ENCODE measurements at regions not wholly inside any gene's neighbourhood (a gene's known extent, or its start where the extent isn't known, plus 50 kb on each side); places are given as distances from the start of the nearest gene placed in this dataset.

DNA sequence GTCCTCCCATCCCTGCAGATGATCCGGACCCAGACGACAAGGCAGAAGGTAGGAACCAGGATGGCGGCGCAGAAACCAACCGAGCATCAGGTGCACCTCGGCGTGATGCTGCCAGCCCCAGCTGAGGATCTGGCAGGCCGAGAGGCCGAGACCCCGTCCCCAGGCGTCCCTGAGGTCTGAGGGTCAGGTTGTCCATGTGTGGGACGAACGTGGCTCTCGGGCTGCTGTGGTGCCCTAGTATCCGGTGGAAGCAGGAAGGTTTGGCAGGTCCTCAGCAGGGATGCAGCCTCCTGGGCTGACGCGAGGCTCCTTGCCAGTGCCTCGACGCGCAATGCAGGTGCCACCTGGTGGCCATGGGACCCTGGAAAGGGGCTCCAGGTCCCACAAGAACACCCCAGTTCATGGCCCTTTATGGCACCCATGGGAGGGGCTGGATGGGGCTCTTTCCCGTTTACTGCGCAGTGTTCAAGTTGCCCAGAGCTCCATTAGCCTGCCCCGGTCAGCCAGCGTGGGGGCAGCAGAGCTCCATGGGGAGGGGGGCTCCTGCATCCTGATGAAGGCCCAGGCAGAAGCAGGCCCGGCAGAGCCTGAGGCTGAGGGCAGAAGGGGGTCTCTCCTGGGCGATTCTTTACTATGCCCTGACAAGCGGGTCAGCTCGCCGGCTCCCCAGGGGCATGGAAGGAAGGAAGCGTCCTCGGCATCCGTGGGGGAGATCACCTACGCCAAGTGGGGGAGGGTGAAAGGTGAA, 129.9 kb downstream of the CTTN start:
- H3K4me3 ChIP-seq (ENCODE audit: low read length) = no peak overlapping the region
- H3K36me3 ChIP-seq (ENCODE audit: control insufficient read depth, insufficient read depth, low read length) = no peaks in the 10 kb centered on the region
- 72% methylated on average over 30 of the region's 33 CpGs for WGBS (ENCODE audit: insufficient coverage)

GRCh38 chr11:70528794-70529580, 130.7 kb downstream of the CTTN start:
- no peak overlapping the region for H3K4me3 ChIP-seq (ENCODE audit: low read length)
- H3K27ac ChIP-seq (ENCODE audit: low read length) = no peak overlapping the region
- no peak for DNase-seq
- H3K36me3 ChIP-seq (ENCODE audit: control insufficient read depth, insufficient read depth, low read length) = no peaks in the 10 kb centered on the region
- WGBS (ENCODE audit: insufficient coverage) = 89% methylated on average over 11 of the region's 18 CpGs
- H3K9me3 ChIP-seq (replicated peaks; ENCODE audit: control insufficient read depth, low read depth, low read length) = no peaks in the 10 kb centered on the region
- H3K4me1 ChIP-seq (ENCODE audit: control insufficient read depth, insufficient read depth, low read length) = peaks cover 37% of the 10 kb centered on the region
- peaks cover 4% of the 10 kb centered on the region for H3K27me3 ChIP-seq (ENCODE audit: control insufficient read depth, insufficient read depth, low read length)

More for the DNA sequence above, 129.9 kb downstream of the CTTN start:
- Histone ChIP-seq H3K27me3 (ENCODE audit: control insufficient read depth, insufficient read depth, low read length) (peaks cover 6% of the 10 kb centered on the region), H3K4me1 (ENCODE audit: control insufficient read depth, insufficient read depth, low read length) (peaks cover 38% of the 10 kb centered on the region), H3K27ac (ENCODE audit: low read length) (no peak overlapping the region), H3K9me3 (replicated peaks; ENCODE audit: control insufficient read depth, low read depth, low read length) (no peaks in the 10 kb centered on the region)
- no peak for DNase-seq

DNA sequence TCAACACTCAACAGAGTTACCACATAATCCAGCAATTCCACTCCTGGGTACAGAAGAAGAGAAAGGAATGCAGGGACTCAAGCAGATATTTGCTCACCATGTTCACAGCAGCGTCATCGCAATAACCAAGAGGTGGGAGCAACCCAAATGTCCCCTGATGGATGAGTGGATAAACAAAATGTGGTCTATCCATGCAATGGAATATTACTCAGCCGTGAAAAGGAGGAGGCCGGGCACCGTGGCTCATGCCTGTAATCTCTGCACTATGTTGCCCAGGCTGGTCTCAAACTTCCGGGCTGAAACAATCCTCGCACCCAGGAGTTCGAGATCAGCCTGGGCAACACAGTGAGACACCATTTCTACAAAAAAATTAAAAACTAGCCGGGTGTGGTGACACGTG, 131.7 kb downstream of the CTTN start:
- no peaks in the 10 kb centered on the region for H3K36me3 ChIP-seq (ENCODE audit: control insufficient read depth, insufficient read depth, low read length)
- H3K4me1 ChIP-seq (ENCODE audit: control insufficient read depth, insufficient read depth, low read length) = peaks cover 28% of the 10 kb centered on the region
- 94% methylated on average over 5 of the region's 10 CpGs for WGBS (ENCODE audit: insufficient coverage)
- no peak overlapping the region for H3K27ac ChIP-seq (ENCODE audit: low read length)
- peaks cover 9% of the 10 kb centered on the region for H3K27me3 ChIP-seq (ENCODE audit: control insufficient read depth, insufficient read depth, low read length)
- no peak for DNase-seq
- no peaks in the 10 kb centered on the region for H3K9me3 ChIP-seq (replicated peaks; ENCODE audit: control insufficient read depth, low read depth, low read length)
- H3K4me3 ChIP-seq (ENCODE audit: low read length) = no peak overlapping the region

DNA sequence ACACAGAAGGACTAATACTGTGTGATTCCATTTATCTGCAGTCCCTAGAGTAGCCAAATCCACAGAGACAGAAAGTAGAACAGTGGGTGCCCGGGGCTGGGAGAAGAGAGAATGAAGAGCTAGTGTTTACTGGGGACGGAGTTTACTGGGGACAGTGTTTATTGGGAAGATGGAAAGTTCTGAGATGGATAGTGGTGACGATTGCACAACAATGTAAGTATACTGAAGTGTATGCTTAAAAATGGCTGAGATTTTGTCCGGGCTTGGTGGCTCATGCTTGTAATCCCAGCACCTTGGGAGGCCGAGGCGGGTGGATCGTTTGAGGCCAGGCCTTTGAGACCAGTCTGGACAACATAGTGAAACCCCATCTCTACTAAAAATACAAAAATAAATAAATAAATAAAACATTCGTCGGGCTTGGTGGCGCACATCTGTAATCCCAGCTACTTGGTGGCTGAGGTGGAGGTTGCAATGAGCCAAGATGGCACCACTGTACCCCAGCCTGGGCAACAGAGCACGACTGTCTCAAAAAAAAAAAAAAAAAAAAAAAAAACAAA, 132.4 kb downstream of the CTTN start:
- peaks cover 23% of the 10 kb centered on the region for H3K4me1 ChIP-seq (ENCODE audit: control insufficient read depth, insufficient read depth, low read length)
- no peak for DNase-seq
- peaks cover 9% of the 10 kb centered on the region for H3K27me3 ChIP-seq (ENCODE audit: control insufficient read depth, insufficient read depth, low read length)
- no peak overlapping the region for H3K4me3 ChIP-seq (ENCODE audit: low read length)
- H3K9me3 ChIP-seq (replicated peaks; ENCODE audit: control insufficient read depth, low read depth, low read length) = no peaks in the 10 kb centered on the region
- WGBS (ENCODE audit: insufficient coverage) = 96% methylated on average over 3 of the region's 11 CpGs
- no peaks in the 10 kb centered on the region for H3K36me3 ChIP-seq (ENCODE audit: control insufficient read depth, insufficient read depth, low read length)
- H3K27ac ChIP-seq (ENCODE audit: low read length) = no peak overlapping the region

DNA sequence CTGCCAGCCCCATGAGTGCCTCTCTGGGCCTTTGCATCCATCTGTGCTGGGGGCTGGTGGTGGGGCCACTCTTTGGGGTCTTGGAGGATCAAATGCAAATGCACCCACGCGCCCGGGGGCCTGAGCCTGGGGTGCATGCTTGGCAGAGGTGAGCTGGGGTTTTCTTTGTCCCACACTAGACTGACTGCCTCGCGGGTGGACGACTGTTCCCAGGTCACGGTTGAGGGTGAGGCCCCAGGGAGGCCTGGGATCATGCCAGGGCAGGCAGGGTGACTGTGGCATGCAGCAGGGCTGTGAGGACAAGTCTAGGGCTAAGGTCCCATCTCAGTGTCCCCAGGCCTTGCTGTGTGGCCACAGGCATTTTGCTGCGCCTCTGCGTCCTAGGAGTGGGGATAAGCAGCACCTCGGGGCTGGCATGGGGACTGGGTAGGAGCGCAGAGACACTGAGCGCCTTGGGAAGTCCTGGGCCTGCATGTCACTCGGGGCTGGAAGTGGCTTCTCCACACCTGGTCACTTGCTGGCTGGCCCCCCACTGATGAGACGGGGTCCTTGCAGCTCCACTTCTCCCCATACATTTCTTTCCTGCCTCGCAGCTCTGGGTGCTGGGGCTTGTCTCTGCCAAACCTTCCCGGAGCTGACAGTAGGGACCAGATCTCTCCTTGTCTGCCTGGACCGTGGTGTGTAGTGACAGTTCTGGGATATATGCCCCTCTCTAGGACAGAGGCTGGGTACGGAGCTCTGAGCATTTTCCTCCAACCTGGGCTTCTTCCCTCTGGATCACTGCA, 133.1 kb downstream of the CTTN start:
- 76% methylated on average over 15 of the region's 18 CpGs for WGBS (ENCODE audit: insufficient coverage)
- H3K4me1 ChIP-seq (ENCODE audit: control insufficient read depth, insufficient read depth, low read length) = peaks cover 16% of the 10 kb centered on the region
- H3K27me3 ChIP-seq (ENCODE audit: control insufficient read depth, insufficient read depth, low read length) = peaks cover 7% of the 10 kb centered on the region
- no peaks in the 10 kb centered on the region for H3K9me3 ChIP-seq (replicated peaks; ENCODE audit: control insufficient read depth, low read depth, low read length)
- no peak overlapping the region for H3K27ac ChIP-seq (ENCODE audit: low read length)
- H3K4me3 ChIP-seq (ENCODE audit: low read length) = no peak overlapping the region
- H3K36me3 ChIP-seq (ENCODE audit: control insufficient read depth, insufficient read depth, low read length) = no peaks in the 10 kb centered on the region
- DNase-seq = no peak

- peak; percentile 31 for DNase-seq
- WGBS (ENCODE audit: insufficient coverage) = no CpG with 5 or more reads among the region's 1 CpG
Observed at GRCh38 chr11:70532066-70532440, 133.7 kb downstream of the CTTN start.

DNA sequence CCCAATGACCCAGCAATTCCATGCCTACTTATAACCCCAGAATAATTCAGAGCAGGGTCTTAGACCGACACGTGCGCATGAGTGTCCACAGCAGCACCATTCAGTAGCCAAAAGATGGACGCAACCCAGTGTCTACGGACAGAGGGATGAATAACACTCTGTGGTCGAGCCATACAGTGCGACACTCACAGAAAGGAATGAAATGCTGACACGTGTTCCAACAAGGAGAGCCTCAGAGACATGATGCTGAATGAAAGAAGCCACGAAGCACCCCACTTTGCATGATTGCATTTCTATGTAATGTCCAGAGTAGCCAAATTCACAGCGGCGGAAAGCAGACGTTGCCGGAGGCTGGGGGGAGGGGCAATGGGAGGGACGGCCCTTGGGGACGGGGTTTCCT, 134.4 kb downstream of the CTTN start:
- no peak for DNase-seq
- H3K9me3 ChIP-seq (replicated peaks; ENCODE audit: control insufficient read depth, low read depth, low read length) = no peaks in the 10 kb centered on the region
- WGBS (ENCODE audit: insufficient coverage) = 53% methylated on average over 13 of the region's 15 CpGs
- H3K27me3 ChIP-seq (ENCODE audit: control insufficient read depth, insufficient read depth, low read length) = peaks cover 9% of the 10 kb centered on the region
- no peaks in the 10 kb centered on the region for H3K36me3 ChIP-seq (ENCODE audit: control insufficient read depth, insufficient read depth, low read length)
- H3K27ac ChIP-seq (ENCODE audit: low read length) = no peak overlapping the region
- peaks cover 12% of the 10 kb centered on the region for H3K4me1 ChIP-seq (ENCODE audit: control insufficient read depth, insufficient read depth, low read length)
- H3K4me3 ChIP-seq (ENCODE audit: low read length) = no peak overlapping the region

More at GRCh38 chr11:70532066-70532440, 133.7 kb downstream of the CTTN start:
- Histone ChIP-seq H3K27ac (ENCODE audit: low read length) (no peak overlapping the region), H3K9me3 (replicated peaks; ENCODE audit: control insufficient read depth, low read depth, low read length) (no peaks in the 10 kb centered on the region), H3K4me1 (ENCODE audit: control insufficient read depth, insufficient read depth, low read length) (peaks cover 15% of the 10 kb centered on the region), H3K4me3 (ENCODE audit: low read length) (no peak overlapping the region), H3K36me3 (ENCODE audit: control insufficient read depth, insufficient read depth, low read length) (no peaks in the 10 kb centered on the region), H3K27me3 (ENCODE audit: control insufficient read depth, insufficient read depth, low read length) (peaks cover 7% of the 10 kb centered on the region)

DNA sequence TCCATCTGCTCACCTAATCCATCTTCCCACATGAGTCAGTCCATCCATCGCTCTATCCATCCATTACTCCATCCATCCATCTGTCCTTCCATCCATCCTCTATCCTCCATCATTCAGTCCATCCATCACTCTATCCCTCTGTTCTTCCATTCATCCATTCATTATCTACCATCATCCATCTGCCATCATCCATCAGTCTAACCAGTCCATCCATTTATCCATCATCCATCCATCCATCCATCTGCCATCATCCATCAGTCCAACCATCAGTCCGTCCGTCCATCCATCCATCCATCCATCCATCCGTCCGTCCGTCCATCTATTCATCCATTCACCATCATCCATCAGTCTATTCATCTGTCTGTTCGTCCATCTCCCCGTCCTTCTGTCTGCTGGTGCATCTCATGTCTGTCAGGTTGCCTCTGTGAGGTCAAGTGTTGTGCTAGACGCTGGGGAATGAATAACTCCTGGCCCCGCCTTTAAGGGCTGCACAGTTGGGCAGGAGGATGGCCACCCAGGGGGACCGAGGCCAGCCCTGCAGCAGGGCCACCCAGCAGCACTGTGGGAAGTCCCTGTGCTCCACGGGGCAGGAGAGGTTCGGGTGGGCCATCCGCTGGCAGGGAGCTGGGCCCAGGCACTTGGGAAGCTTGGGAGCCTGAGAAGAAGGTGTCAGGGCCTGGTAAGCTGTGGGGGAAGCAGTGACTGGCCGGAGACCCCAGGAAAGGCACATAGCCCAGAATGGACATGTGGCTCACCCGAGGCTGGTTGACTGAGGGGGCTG, 137.1 kb downstream of the CTTN start:
- H3K27ac ChIP-seq (ENCODE audit: low read length) = no peak overlapping the region
- no peak for DNase-seq
- peaks cover 12% of the 10 kb centered on the region for H3K4me1 ChIP-seq (ENCODE audit: control insufficient read depth, insufficient read depth, low read length)
- 87% methylated on average over 16 of the region's 16 CpGs for WGBS (ENCODE audit: insufficient coverage)
- no peak overlapping the region for H3K4me3 ChIP-seq (ENCODE audit: low read length)
- peaks cover 9% of the 10 kb centered on the region for H3K27me3 ChIP-seq (ENCODE audit: control insufficient read depth, insufficient read depth, low read length)
- H3K36me3 ChIP-seq (ENCODE audit: control insufficient read depth, insufficient read depth, low read length) = no peaks in the 10 kb centered on the region
- H3K9me3 ChIP-seq (replicated peaks; ENCODE audit: control insufficient read depth, low read depth, low read length) = no peaks in the 10 kb centered on the region

- 91% methylated on average over 18 of the region's 20 CpGs for WGBS (ENCODE audit: insufficient coverage)
- DNase-seq = no peak
Observed at GRCh38 chr11:70536051-70536877, 137.9 kb downstream of the CTTN start.

More at GRCh38 chr11:70536051-70536877, 137.9 kb downstream of the CTTN start:
- Histone ChIP-seq H3K27ac (ENCODE audit: low read length) (no peak overlapping the region), H3K4me3 (ENCODE audit: low read length) (no peak overlapping the region), H3K9me3 (replicated peaks; ENCODE audit: control insufficient read depth, low read depth, low read length) (no peaks in the 10 kb centered on the region), H3K36me3 (ENCODE audit: control insufficient read depth, insufficient read depth, low read length) (no peaks in the 10 kb centered on the region), H3K27me3 (ENCODE audit: control insufficient read depth, insufficient read depth, low read length) (peaks cover 11% of the 10 kb centered on the region), H3K4me1 (ENCODE audit: control insufficient read depth, insufficient read depth, low read length) (peaks cover 10% of the 10 kb centered on the region)
